BLaER1 (cell line): ENCODE measurements at regions not wholly inside any gene's neighbourhood (a gene's known extent, or its start where the extent isn't known, plus 50 kb on each side); places are given as distances from the start of the nearest gene placed in this dataset.
"Not testable (repeated sequence)": the region's sequence is repeated elsewhere in the genome, so short reads cannot be mapped to it uniquely, and the experiment has no call there.

Experiments
- H3K27ac ChIP-seq: shearing (Covaris generic); formaldehyde crosslinking; 2 replicates; pipeline ENCODE4 v1.8.1; 2022
- H3K27me3 ChIP-seq: shearing (Covaris generic); formaldehyde crosslinking; 2 replicates; pipeline ENCODE4 v1.8.1; 2022
- H3K36me3 ChIP-seq: shearing (Covaris generic); formaldehyde crosslinking; 2 replicates; pipeline ENCODE4 v1.8.1; 2022
- H3K4me1 ChIP-seq: shearing (Covaris generic); formaldehyde crosslinking; 2 replicates; pipeline ENCODE4 v1.8.1; 2022
- H3K4me2 ChIP-seq: shearing (Covaris generic); formaldehyde crosslinking; 2 replicates; pipeline ENCODE4 v1.8.1; 2022
- H3K4me3 ChIP-seq: shearing (Covaris generic); formaldehyde crosslinking; 2 replicates; pipeline ENCODE4 v1.8.1; 2022
- H3K9ac ChIP-seq: shearing (Covaris generic); formaldehyde crosslinking; 2 replicates; pipeline ENCODE4 v1.8.1; 2022
- H3K9me3 ChIP-seq: shearing (Covaris generic); formaldehyde crosslinking; 2 replicates; pipeline ENCODE4 v1.8.1; 2022
- H4K20me1 ChIP-seq: shearing (Covaris generic); formaldehyde crosslinking; 2 replicates; pipeline ENCODE4 v1.8.1; 2022
- Cebpa-rat ChIP-seq: shearing (Covaris generic); IDR thresholded peaks from 2 replicates; pipeline ENCODE4 v1.8.1; 2022

- Histone ChIP-seq H3K27ac (no peak overlapping the region), H3K4me3 (no peak overlapping the region), H3K4me1 (no peaks in the 10 kb centered on the region), H3K27me3 (no peaks in the 10 kb centered on the region), H3K9ac (no peak overlapping the region), H3K9me3 (no peaks in the 10 kb centered on the region), H4K20me1 (no peaks in the 10 kb centered on the region), H3K36me3 (no peaks in the 10 kb centered on the region), H3K4me2 (no peak overlapping the region)
- TF ChIP-seq Cebpa-rat: no peak
These were observed 126.1 kb upstream of the CHODL start for GRCh38 chr21:18118566-18118965.

DNA sequence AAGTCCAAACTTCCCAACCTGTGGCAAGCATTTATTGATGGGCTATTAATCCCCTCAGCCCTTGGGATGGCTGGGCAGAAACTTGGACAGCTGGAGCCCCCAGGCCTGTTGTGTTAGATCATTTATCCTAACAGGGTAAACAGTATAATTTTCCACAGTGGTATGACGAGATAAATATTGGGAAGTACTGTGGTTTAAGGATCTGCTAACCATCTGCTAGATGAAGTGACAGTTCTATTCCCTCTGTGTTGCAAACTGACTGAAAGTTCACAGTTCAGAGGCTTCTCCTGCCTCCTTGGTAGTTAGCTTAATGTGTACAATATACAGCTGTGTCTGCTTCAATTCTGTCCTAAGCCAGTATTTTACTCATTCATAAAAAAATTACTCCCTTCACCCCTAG, 127.5 kb upstream of the CHODL start:
- Histone ChIP-seq H3K4me2 (no peak overlapping the region), H3K4me1 (no peaks in the 10 kb centered on the region), H3K27ac (no peak overlapping the region), H3K36me3 (no peaks in the 10 kb centered on the region), H3K9ac (no peak overlapping the region), H3K27me3 (no peaks in the 10 kb centered on the region), H4K20me1 (no peaks in the 10 kb centered on the region), H3K9me3 (no peaks in the 10 kb centered on the region), H3K4me3 (no peak overlapping the region)
- TF ChIP-seq Cebpa-rat: no peak

GRCh38 chr21:18114810-18115209, 129.8 kb upstream of the CHODL start:
- no peak overlapping the region for H3K4me2 ChIP-seq
- H3K9ac ChIP-seq: no peak overlapping the region
- H3K27ac ChIP-seq: no peak overlapping the region
- no peak for TF ChIP-seq Cebpa-rat
- no peaks in the 10 kb centered on the region for H3K4me1 ChIP-seq
- H3K27me3 ChIP-seq: no peaks in the 10 kb centered on the region
- no peaks in the 10 kb centered on the region for H3K36me3 ChIP-seq
- H4K20me1 ChIP-seq: no peaks in the 10 kb centered on the region
- H3K4me3 ChIP-seq: no peak overlapping the region
- H3K9me3 ChIP-seq: no peaks in the 10 kb centered on the region

- H3K36me3 ChIP-seq: no peaks in the 10 kb centered on the region
- TF ChIP-seq Cebpa-rat: no peak
These were observed 139.8 kb upstream of the CHODL start for GRCh38 chr21:18104802-18105201.

GRCh38 chr21:18096413-18096812, 148.2 kb upstream of the CHODL start:
- H3K4me2 ChIP-seq, H4K20me1 ChIP-seq, H3K4me3 ChIP-seq, H3K9ac ChIP-seq, H3K27me3 ChIP-seq, H3K27ac ChIP-seq, H3K36me3 ChIP-seq, H3K4me1 ChIP-seq: not testable (repeated sequence)
- H3K9me3 ChIP-seq: peaks cover 16% of the 10 kb centered on the region

More at GRCh38 chr21:18104802-18105201, 139.8 kb upstream of the CHODL start:
- Histone ChIP-seq H3K27ac (no peak overlapping the region), H3K4me3 (no peak overlapping the region), H3K9me3 (no peaks in the 10 kb centered on the region), H3K4me2 (no peak overlapping the region), H3K9ac (no peak overlapping the region), H4K20me1 (no peaks in the 10 kb centered on the region), H3K27me3 (no peaks in the 10 kb centered on the region), H3K4me1 (no peaks in the 10 kb centered on the region)

DNA sequence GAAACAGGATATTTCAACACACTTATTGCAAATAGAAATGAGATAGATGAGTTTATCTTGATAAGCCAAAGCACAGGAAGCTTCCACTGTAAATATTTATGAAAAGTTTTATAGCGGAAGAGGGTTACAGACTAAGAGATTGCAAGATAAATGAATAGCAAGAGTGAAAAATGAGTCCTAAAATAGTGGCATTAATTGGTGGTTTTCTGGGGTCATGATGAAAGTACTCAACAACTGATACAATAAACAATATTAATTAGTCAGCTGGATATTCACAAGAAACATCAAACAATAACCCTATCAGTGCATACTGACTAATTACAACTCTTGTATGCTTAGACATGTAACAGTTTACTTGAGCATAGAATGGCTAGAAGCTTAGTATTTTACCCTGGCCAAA, 154.8 kb upstream of the CHODL start:
- no peaks in the 10 kb centered on the region for H3K27me3 ChIP-seq
- no peak overlapping the region for H3K4me3 ChIP-seq
- 0 out of 2 replicates have a peak, but pooled peaks cover 2% of the 10 kb centered on the region for H3K9me3 ChIP-seq
- no peaks in the 10 kb centered on the region for H3K36me3 ChIP-seq
- H3K9ac ChIP-seq: no peak overlapping the region
- no peak for TF ChIP-seq Cebpa-rat
- H4K20me1 ChIP-seq: no peaks in the 10 kb centered on the region
- H3K27ac ChIP-seq: no peak overlapping the region
- H3K4me2 ChIP-seq: no peak overlapping the region
- no peaks in the 10 kb centered on the region for H3K4me1 ChIP-seq

GRCh38 chr21:18070392-18070791, 174.2 kb upstream of the CHODL start:
- Histone ChIP-seq H3K9me3 (no peaks in the 10 kb centered on the region), H3K27ac (no peak overlapping the region)
- TF ChIP-seq Cebpa-rat: no peak

DNA sequence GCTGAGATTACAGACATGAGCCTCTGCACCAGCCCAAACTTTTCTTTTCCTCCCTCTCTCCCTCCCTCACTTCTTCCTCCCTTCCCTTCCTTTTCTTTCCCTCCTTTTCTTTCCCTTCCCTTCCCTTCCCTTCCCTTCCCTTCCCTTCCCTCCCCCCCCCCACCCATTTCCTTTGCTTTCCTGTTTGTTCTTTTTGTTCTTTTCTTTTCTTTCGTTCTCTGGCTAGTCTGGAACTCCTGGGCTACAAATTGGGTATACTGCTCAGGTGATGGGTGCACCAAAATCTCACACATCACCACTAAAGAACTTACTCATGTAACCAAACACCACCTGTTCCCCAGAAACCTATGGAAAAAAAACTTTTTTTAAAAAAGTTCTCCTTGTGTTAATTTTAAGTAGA, 174.8 kb upstream of the CHODL start:
- H3K27me3 ChIP-seq: no peaks in the 10 kb centered on the region
- no peak for TF ChIP-seq Cebpa-rat
- H3K9me3 ChIP-seq: no peaks in the 10 kb centered on the region
- H4K20me1 ChIP-seq: no peaks in the 10 kb centered on the region
- H3K4me1 ChIP-seq: no peaks in the 10 kb centered on the region
- H3K36me3 ChIP-seq: no peaks in the 10 kb centered on the region
- H3K4me3 ChIP-seq: no peak overlapping the region
- H3K27ac ChIP-seq: no peak overlapping the region
- no peak overlapping the region for H3K4me2 ChIP-seq
- no peak overlapping the region for H3K9ac ChIP-seq

More at GRCh38 chr21:18070392-18070791, 174.2 kb upstream of the CHODL start:
- Histone ChIP-seq H3K9ac (no peak overlapping the region), H3K4me2 (no peak overlapping the region), H4K20me1 (no peaks in the 10 kb centered on the region), H3K4me3 (no peak overlapping the region), H3K4me1 (no peaks in the 10 kb centered on the region), H3K27me3 (no peaks in the 10 kb centered on the region), H3K36me3 (no peaks in the 10 kb centered on the region)

GRCh38 chr21:18060402-18060801, 184.2 kb upstream of the CHODL start:
- H4K20me1 ChIP-seq: no peaks in the 10 kb centered on the region
- no peak overlapping the region for H3K4me2 ChIP-seq
- H3K27me3 ChIP-seq: no peaks in the 10 kb centered on the region
- no peak for TF ChIP-seq Cebpa-rat
- H3K4me1 ChIP-seq: no peaks in the 10 kb centered on the region
- H3K9me3 ChIP-seq: no peaks in the 10 kb centered on the region
- H3K36me3 ChIP-seq: no peaks in the 10 kb centered on the region
- H3K27ac ChIP-seq: no peak overlapping the region
- no peak overlapping the region for H3K4me3 ChIP-seq
- no peak overlapping the region for H3K9ac ChIP-seq

DNA sequence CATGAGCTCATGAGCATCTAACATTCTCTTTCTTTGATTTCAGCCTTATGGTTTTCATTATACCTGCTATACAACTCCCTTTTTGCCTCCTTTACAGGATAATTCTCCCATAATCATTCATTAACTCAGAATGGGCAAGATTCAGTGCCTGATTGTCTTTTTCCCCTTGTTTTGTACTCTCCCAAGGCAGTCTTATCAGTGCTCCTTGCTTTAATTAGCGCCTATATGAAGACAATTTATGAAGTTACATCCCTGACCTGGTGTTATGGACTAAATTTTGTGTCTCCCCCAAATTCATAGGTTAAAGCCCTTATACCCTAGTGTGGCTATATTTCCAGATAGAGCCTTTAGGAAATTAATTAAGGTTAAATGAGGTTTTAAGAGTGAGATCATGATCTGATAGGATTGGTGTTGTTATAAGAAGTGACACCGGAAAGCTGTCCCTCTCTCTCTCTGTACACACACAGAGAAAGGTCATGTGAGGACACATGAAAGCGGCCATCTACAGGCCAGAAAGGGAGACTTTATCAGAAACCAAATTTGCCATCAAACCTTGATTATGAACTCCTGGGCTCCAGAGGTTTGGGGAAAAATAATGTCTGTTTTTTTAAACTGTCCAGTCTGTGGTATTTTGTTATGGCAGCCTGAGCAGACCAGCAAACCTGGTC, 185.8 kb upstream of the CHODL start:
- Histone ChIP-seq H4K20me1 (no peaks in the 10 kb centered on the region), H3K36me3 (no peaks in the 10 kb centered on the region), H3K9ac (no peak overlapping the region), H3K4me3 (no peak overlapping the region), H3K27ac (no peak overlapping the region), H3K4me1 (no peaks in the 10 kb centered on the region), H3K4me2 (no peak overlapping the region), H3K27me3 (no peaks in the 10 kb centered on the region), H3K9me3 (no peaks in the 10 kb centered on the region)
- TF ChIP-seq Cebpa-rat: no peak

GRCh38 chr21:18053151-18053550, 191.5 kb upstream of the CHODL start:
- no peaks in the 10 kb centered on the region for H3K27me3 ChIP-seq
- H3K9me3 ChIP-seq: no peaks in the 10 kb centered on the region
- H3K9ac ChIP-seq: no peak overlapping the region
- H3K27ac ChIP-seq: no peak overlapping the region
- H4K20me1 ChIP-seq: no peaks in the 10 kb centered on the region
- no peaks in the 10 kb centered on the region for H3K36me3 ChIP-seq
- no peak overlapping the region for H3K4me3 ChIP-seq
- no peaks in the 10 kb centered on the region for H3K4me1 ChIP-seq
- no peak for TF ChIP-seq Cebpa-rat
- H3K4me2 ChIP-seq: no peak overlapping the region
